PC-3 (cell line): ENCODE measurements at regions not wholly inside any gene's neighbourhood (a gene's known extent, or its start where the extent isn't known, plus 50 kb on each side); places are given as distances from the start of the nearest gene placed in this dataset.

Source experiments
- CTCF ChIP-seq: fragments of 300-600 bp; sonication (generic); conservative IDR thresholded peaks from 2 replicates; pipeline ENCODE4 v1.5.1; 2017; ENCODE audit warnings: antibody characterized with exemption, low read depth, mild to moderate bottlenecking, low read length
- EZH2phosphoT487 ChIP-seq: fragments of 300-600 bp; sonication (generic); IDR thresholded peaks from 2 replicates; pipeline ENCODE4 v1.6.1; 2018; ENCODE audit warnings: mild to moderate bottlenecking, antibody characterized with exemption, low read length, borderline replicate concordance

- no peak for TF ChIP-seq EZH2phosphoT487
- no peak for TF ChIP-seq CTCF
These were observed 80.2 kb upstream of the SERP2 start for GRCh38 chr13:44293374-44293773.
